K562 (cell line): ENCODE measurements at regions not wholly inside any gene's neighbourhood (a gene's known extent, or its start where the extent isn't known, plus 50 kb on each side); places are given as distances from the start of the nearest gene placed in this dataset.

ENCODE experiments used
- ATAC-seq: fragments of 200-7000 bp; cut with Tn5 transposase; 3 replicates; pipeline ENCODE4 v1.9.1; 2020; ENCODE audit warnings: moderate library complexity
- BruUV-seq: library from RNA; stranded (reverse); fragments of 400-500 nt; replicated peaks from 2 replicates; lab custom pipeline; 2021; lab: Mats Ljungman, UMichigan
- CTCF ChIA-PET: fragments of 300-600 bp; formaldehyde crosslinking; extraction: SDS; loops from one replicate; lab custom pipeline; 2021; ENCODE audit warnings: low intra/inter-chr PET ratio; lab: Yijun Ruan, JAX
- POLR2A ChIA-PET: fragments of 300-600, 350-650 bp; sonication (Branson Sonifier 250); formaldehyde crosslinking; extraction: SDS; loops from one replicate; lab custom pipeline; 2021; ENCODE audit warnings: antibody characterized with exemption, inconsistent platforms; lab: Yijun Ruan, JAX
- DNase-seq, 4 experiments: peaks; one replicate each; pipeline versions ENCODE4 v3.0.0 to v3.0.0-alpha.2; 2011 to 2018; ENCODE audit warnings: low spot score in 3 of 4, mixed read lengths in 3 of 4; ENCODE audit errors: extremely low read depth in 1 of 4
- FAIRE-seq: peaks from 2 replicates; lab custom pipeline; 2011; peaks lifted over from hg19 to GRCh38; lab: Jason Lieb, UNC
- H2AFZ ChIP-seq: 2 replicates; pipeline ENCODE4 v1.6.0; 2011; ENCODE audit warnings: low read depth, low read length, control low read depth, inconsistent platforms
- H3K27ac ChIP-seq: fragments of 200-600 bp; 3 replicates; pipeline ENCODE4 v1.8.0; 2011; ENCODE audit warnings: low read depth, mild to moderate bottlenecking, control low read depth, inconsistent platforms, low read length, moderate library complexity, mixed read lengths; ENCODE audit errors: extremely low read depth
- H3K27me3 ChIP-seq, 2 experiments: fragments of 300-600 bp in 1 of 2; 2 replicates in 1 of 2; 3 replicates in 1 of 2; pipeline versions ENCODE4 v1.6.0 to v1.8.0; 2011; ENCODE audit warnings: inconsistent platforms in 2 of 2, low read length in 2 of 2, mild to moderate bottlenecking in 1 of 2, mixed read lengths in 1 of 2, moderate library complexity in 1 of 2; ENCODE audit not compliant: control insufficient read depth in 2 of 2, insufficient read depth in 2 of 2
- H3K36me3 ChIP-seq: fragments of 300-600 bp; 3 replicates; pipeline ENCODE4 v1.8.0; 2011; ENCODE audit warnings: mild to moderate bottlenecking, low read length, inconsistent platforms; ENCODE audit not compliant: control insufficient read depth, insufficient read depth
- H3K4me1 ChIP-seq, 2 experiments: fragments of 200-600 bp in 1 of 2; replicated peaks in 1 of 2; 2 replicates in 1 of 2; 3 replicates in 1 of 2; pipeline versions ENCODE4 v1.5.1 to v1.8.0; 2011; ENCODE audit warnings: inconsistent platforms in 2 of 2, low read length in 2 of 2, mild to moderate bottlenecking in 1 of 2, mixed read lengths in 1 of 2, moderate library complexity in 1 of 2; ENCODE audit not compliant: control insufficient read depth in 2 of 2, insufficient read depth in 2 of 2
- H3K4me2 ChIP-seq: 2 replicates; pipeline ENCODE4 v1.6.1; 2011; ENCODE audit warnings: low read length, control low read depth, inconsistent platforms, mixed read lengths; ENCODE audit not compliant: insufficient read depth
- H3K4me3 ChIP-seq: fragments of 200-600 bp; sonication (generic), shearing (Covaris generic); 2 replicates; pipeline ENCODE4 v1.5.1; 2016; ENCODE audit warnings: control low read depth, inconsistent platforms
- H3K79me2 ChIP-seq: fragments of 200-600 bp; 3 replicates; pipeline ENCODE4 v1.8.0; 2011; ENCODE audit warnings: low read length, inconsistent platforms; ENCODE audit not compliant: control insufficient read depth, insufficient read depth
- H3K9ac ChIP-seq, 2 experiments: 2 replicates each; pipeline versions ENCODE4 v1.6.0 to v1.6.1; 2011; ENCODE audit warnings: low read depth in 2 of 2, low read length in 2 of 2, control low read depth in 1 of 2, inconsistent platforms in 1 of 2, mild to moderate bottlenecking in 1 of 2, mixed read lengths in 1 of 2; ENCODE audit not compliant: insufficient read depth in 1 of 2
- H3K9me1 ChIP-seq: one replicate; pipeline ENCODE4 v1.6.0; 2011; ENCODE audit warnings: inconsistent platforms, mild to moderate bottlenecking, low read length, moderate library complexity; ENCODE audit not compliant: control insufficient read depth, insufficient read depth
- H3K9me3 ChIP-seq: replicated peaks from 2 replicates; pipeline ENCODE4 v1.5.1; 2011; ENCODE audit warnings: low read depth, low read length, inconsistent platforms; ENCODE audit not compliant: control insufficient read depth, insufficient read depth
- H4K20me1 ChIP-seq: replicated peaks from 2 replicates; pipeline ENCODE4 v1.6.1; 2011; ENCODE audit warnings: low read length, inconsistent platforms, mixed read lengths; ENCODE audit not compliant: control insufficient read depth, insufficient read depth
- ARID3B ChIP-seq: fragments of 250-450 bp; sonication (Bioruptor Pico); IDR thresholded peaks from 2 replicates; pipeline ENCODE4 v1.4.0; 2020; ENCODE audit warnings: borderline replicate concordance
- CBX3 ChIP-seq, 2 experiments: IDR thresholded peaks; 1 replicate in 1 of 2; 2 replicates in 1 of 2; pipeline ENCODE4 v1.6.1; 2012; ENCODE audit warnings: inconsistent platforms in 2 of 2, low read length in 2 of 2, borderline replicate concordance in 1 of 2, control low read depth in 1 of 2
- HDAC6 ChIP-seq: IDR thresholded peaks from 2 replicates; pipeline ENCODE4 v1.6.1; 2012; ENCODE audit warnings: low read depth, mild to moderate bottlenecking, control low read depth, inconsistent platforms, low read length, moderate library complexity
- IRF1 ChIP-seq: sonication (generic); formaldehyde crosslinking; IDR thresholded peaks from 2 replicates; pipeline ENCODE4 v1.8.0; 2022; ENCODE audit warnings: missing genetic modification reagents, mild to moderate bottlenecking, borderline replicate concordance
- NR2C2 ChIP-seq, 2 experiments: fragments of 200-800 bp in 1 of 2; sonication (Bioruptor generic) in 1 of 2; sonication (generic) in 1 of 2; formaldehyde crosslinking in 1 of 2; IDR thresholded peaks; 2 replicates each; pipeline versions ENCODE4 v1.6.1 to v1.8.0; 2016 to 2022; ENCODE audit warnings: mild to moderate bottlenecking in 1 of 2, missing compliant biosample characterization in 1 of 2, missing genetic modification characterization in 1 of 2, missing genetic modification reagents in 1 of 2
- RBM34 ChIP-seq: fragments of 200-400 bp; formaldehyde crosslinking; IDR thresholded peaks from 2 replicates; pipeline ENCODE4 v1.6.1; 2018; ENCODE audit warnings: low read length, borderline replicate concordance; ENCODE audit not compliant: insufficient read depth
- SRSF7 ChIP-seq: fragments of 200-400 bp; formaldehyde crosslinking; optimal IDR thresholded peaks from 2 replicates; pipeline ENCODE3; 2017; ENCODE audit warnings: mild to moderate bottlenecking, low read depth, low read length
- TAF1 ChIP-seq: IDR thresholded peaks from 2 replicates; pipeline ENCODE4 v1.6.1; 2011; ENCODE audit warnings: mild to moderate bottlenecking, low read length, moderate library complexity; ENCODE audit not compliant: insufficient read depth, control insufficient read depth, severe bottlenecking; ENCODE audit errors: extremely low read depth
- TARDBP ChIP-seq: fragments of 450-650 bp; IDR thresholded peaks from 2 replicates; pipeline ENCODE4 v1.6.1; 2016
- ZNF41 ChIP-seq: fragments of 250-450 bp; sonication (Bioruptor Pico); conservative IDR thresholded peaks from 2 replicates; pipeline ENCODE4 v1.4.0; 2020; ENCODE audit warnings: mild to moderate bottlenecking
- WGBS: fragments of 100-300 bp; shearing (Covaris generic); methylation state at CpG from one replicate; pipeline ENCODE4 v1.1.6; 2016; ENCODE audit warnings: low coverage, mixed read lengths; ENCODE audit not compliant: insufficient coverage; ENCODE audit errors: missing lambda C conversion rate; 5-methylcytosine and 5-hydroxymethylcytosine counted together
- in situ Hi-C: fragments of 300-500 bp; cut with MboI; formaldehyde crosslinking; loops from 4 replicates; pipeline ENCODE4 v1.15.0; 2018; ENCODE audit warnings: inconsistent platforms, mixed read lengths
- intact Hi-C: fragments of 100-400 bp; cut with micrococcal nuclease; formaldehyde crosslinking; loops from 2 replicates; pipeline ENCODE4 v1.14.2; 2022

- TF ChIP-seq HDAC6 = no peak
- no peak for TF ChIP-seq SRSF7
- TF ChIP-seq IRF1 (CRISPR knock-in tag) = no peak
Observed at GRCh38 chr1:73775896-73776295, 422.1 kb downstream of the LRRIQ3 start (continued).

- no peak for FAIRE-seq
- no peaks in the 10 kb centered on the region for H3K4me1 ChIP-seq
- no peaks in the 10 kb centered on the region for H3K79me2 ChIP-seq
- in situ Hi-C loops = no loop called here
- no peak overlapping the region for H3K4me2 ChIP-seq
- ChIA-PET POLR2A (no interaction called here), CTCF (no interaction called here)
- DNase-seq = no peak
- no peaks in the 10 kb centered on the region for H4K20me1 ChIP-seq
- H3K4me3 ChIP-seq = no peak overlapping the region
- no peaks in the 10 kb centered on the region for H3K9me3 ChIP-seq
- no TSS peak for BruUV-seq
- no peak overlapping the region for H2AFZ ChIP-seq
- H3K9me1 ChIP-seq = no peaks in the 10 kb centered on the region
- intact Hi-C loops = no loop called here
- 2% methylated on average over 3 of the region's 3 CpGs for WGBS
- no peak overlapping the region for H3K9ac ChIP-seq
- H3K27ac ChIP-seq = no peak overlapping the region
- no peak for ATAC-seq
- no peaks in the 10 kb centered on the region for H3K36me3 ChIP-seq
- no peaks in the 10 kb centered on the region for H3K27me3 ChIP-seq
- TF ChIP-seq ZNF41 (no peak), RBM34 (no peak), CBX3 (IDR thresholded peaks at IDR 0.05; ENCODE audit: borderline replicate concordance in 1 of 2, low read length in 2 of 2) (no peak), NR2C2 (CRISPR knock-in tag; IDR thresholded peaks at IDR 0.05) (no peak), NR2C2 (tag; IDR thresholded peaks at IDR 0.05) (no peak), TARDBP (no peak), TAF1 (no peak), ARID3B (CRISPR knock-in tag) (no peak)
Observed at GRCh38 chr1:73772941-73773340, 425.0 kb downstream of the LRRIQ3 start.
